ENCODE measurements at regions not wholly inside any gene's neighbourhood (a gene's known extent, or its start where the extent isn't known, plus 50 kb on each side); places are given as distances from the start of the nearest gene placed in this dataset.

DNA sequence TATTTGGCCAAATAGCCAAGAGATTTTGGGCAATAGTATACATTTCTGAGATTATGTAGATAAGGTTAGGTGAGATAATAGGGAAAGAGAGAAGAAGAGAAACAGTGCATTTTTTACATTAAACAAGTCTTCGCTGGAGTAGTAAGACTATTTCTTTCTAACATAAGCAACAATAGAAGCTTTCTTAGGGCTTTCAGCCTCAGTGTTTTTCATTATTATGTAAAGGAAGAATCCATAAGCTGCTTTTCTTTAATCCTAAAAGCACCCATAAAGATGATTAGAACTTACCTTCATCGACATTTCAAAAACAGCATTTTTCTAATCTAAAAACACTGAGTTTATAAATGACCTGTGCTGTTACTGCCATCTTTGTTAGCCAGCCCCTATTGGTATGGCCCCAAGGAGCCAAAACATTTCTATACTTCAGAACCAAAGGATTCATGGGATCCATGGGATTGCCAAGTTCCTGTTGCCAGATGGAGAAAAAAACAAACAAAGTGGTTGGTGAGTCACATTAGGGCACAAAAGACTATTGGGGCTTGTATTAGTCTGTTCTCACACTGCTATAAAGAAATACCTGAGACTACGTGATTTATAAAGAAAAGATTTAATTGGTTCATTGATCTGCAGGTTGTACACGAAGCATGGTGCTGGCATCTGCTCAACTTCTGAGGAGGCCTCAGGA, 88.2 kb downstream of the SCG2 start:
- in situ Hi-C loops (cut with HindIII; ENCODE audit: low sequenced_read_pairs) = no loop called here
- DNase-seq (ENCODE audit: low read depth, low spot score) = peak; percentile 57
- TF ChIP-seq CTCF (IDR thresholded peaks at IDR 0.05; ENCODE audit: low read depth, low read length) = no peak
- H3K4me3 ChIP-seq (ENCODE audit: low read depth, low read length) = no peak overlapping the region

DNA sequence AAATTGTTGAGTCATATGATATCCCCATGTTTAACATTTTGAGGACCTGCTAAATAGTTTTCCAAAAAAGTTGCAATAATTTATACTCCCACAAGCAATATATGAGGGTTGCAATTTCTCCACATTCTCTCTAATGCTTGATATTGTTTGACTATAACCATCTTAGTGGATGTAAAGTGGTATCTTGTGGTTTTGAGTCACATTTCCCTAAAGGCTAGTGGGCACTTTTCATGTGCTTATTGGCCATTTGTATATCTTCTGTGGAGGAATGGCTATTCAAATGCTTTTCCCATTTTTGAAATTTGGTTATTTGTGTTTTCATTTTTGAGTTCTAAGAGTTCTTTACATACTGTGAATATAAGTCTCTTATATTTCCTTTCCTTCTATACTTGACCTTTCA, 82.7 kb downstream of the SCG2 start:
- no peak overlapping the region for H3K4me3 ChIP-seq (ENCODE audit: low read depth, low read length)
- no peak for TF ChIP-seq CTCF (IDR thresholded peaks at IDR 0.05; ENCODE audit: low read depth, low read length)
- in situ Hi-C loops (cut with HindIII; ENCODE audit: low sequenced_read_pairs) = no loop called here
- DNase-seq (ENCODE audit: low read depth, low spot score) = no peak

GRCh38 chr2:223522796-223523195, 79.4 kb downstream of the SCG2 start:
- no peak for DNase-seq (ENCODE audit: low read depth, low spot score)
- in situ Hi-C loops (cut with HindIII; ENCODE audit: low sequenced_read_pairs) = no loop called here
- no peak overlapping the region for H3K4me3 ChIP-seq (ENCODE audit: low read depth, low read length)
- no peak for TF ChIP-seq CTCF (IDR thresholded peaks at IDR 0.05; ENCODE audit: low read depth, low read length)

DNA sequence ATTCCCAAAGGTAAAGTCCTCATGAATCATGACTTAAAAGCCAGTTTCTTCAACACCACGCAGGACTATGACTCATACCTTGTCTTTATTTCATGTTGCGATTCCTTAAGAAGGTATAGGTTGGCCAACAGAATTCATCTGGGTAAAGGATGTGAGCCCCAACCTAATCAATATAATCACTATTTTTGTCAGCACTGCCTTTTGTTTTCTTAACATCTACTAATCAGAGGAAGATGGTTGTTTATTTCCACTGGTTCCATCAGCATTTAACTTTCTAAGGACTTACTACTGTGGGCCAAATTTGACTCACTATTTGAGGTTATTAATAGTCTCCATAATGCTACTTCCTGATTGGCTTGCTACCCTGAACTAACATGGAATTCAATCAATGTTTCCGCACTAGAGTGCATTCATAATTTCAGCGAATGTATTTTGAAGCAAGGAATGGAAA, 78.6 kb downstream of the SCG2 start:
- in situ Hi-C loops (cut with HindIII; ENCODE audit: low sequenced_read_pairs) = no loop called here
- no peak for TF ChIP-seq CTCF (IDR thresholded peaks at IDR 0.05; ENCODE audit: low read depth, low read length)
- H3K4me3 ChIP-seq (ENCODE audit: low read depth, low read length) = no peak overlapping the region
- peak; percentile 67 for DNase-seq (ENCODE audit: low read depth, low spot score)

- in situ Hi-C loops (cut with HindIII; ENCODE audit: low sequenced_read_pairs) = no loop called here
- H3K4me3 ChIP-seq (ENCODE audit: low read depth, low read length) = no peak overlapping the region
- TF ChIP-seq CTCF (IDR thresholded peaks at IDR 0.05; ENCODE audit: low read depth, low read length) = no peak
- no peak for DNase-seq (ENCODE audit: low read depth, low spot score)
Observed at GRCh38 chr2:223524066-223524465, 78.1 kb downstream of the SCG2 start.

DNA sequence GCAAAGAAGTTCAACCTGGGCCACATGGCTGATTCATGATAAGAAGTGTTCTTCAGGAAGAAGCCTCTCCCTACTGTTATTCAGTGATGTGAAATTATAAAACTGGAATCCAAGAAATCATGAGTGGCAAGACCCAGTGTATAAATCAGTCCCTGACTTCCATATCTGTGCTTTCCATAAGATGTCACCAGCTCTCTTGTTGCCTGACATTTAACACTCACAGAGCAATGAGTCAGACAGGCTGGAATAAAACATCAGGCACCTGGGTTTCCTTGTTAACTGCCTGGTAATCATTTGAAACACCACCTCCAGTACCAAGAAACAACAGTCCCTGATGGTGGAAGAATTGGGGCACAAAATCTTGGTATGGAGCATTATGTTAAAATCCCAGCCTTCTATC, 76.1 kb downstream of the SCG2 start:
- in situ Hi-C loops (cut with HindIII; ENCODE audit: low sequenced_read_pairs) = no loop called here
- TF ChIP-seq CTCF (IDR thresholded peaks at IDR 0.05; ENCODE audit: low read depth, low read length) = no peak
- H3K4me3 ChIP-seq (ENCODE audit: low read depth, low read length) = no peak overlapping the region
- no peak for DNase-seq (ENCODE audit: low read depth, low spot score)
